HG03439 (cell line): ENCODE measurements at regions not wholly inside any gene's neighbourhood (a gene's known extent, or its start where the extent isn't known, plus 50 kb on each side); places are given as distances from the start of the nearest gene placed in this dataset.
"Not testable (repeated sequence)": the region's sequence is repeated elsewhere in the genome, so short reads cannot be mapped to it uniquely, and the experiment has no call there.

ENCODE experiments used
- ATAC-seq: cut with Tn5 transposase; IDR thresholded peaks from one replicate; pipeline ENCODE4 v1.9.1; 2021; ENCODE audit warnings: mild to moderate bottlenecking, moderate library complexity; ENCODE audit not compliant: unreplicated experiment

GRCh38 chrX:2574271-2574670, 73.5 kb upstream of the DHRSX start:
- ATAC-seq = no peak

DNA sequence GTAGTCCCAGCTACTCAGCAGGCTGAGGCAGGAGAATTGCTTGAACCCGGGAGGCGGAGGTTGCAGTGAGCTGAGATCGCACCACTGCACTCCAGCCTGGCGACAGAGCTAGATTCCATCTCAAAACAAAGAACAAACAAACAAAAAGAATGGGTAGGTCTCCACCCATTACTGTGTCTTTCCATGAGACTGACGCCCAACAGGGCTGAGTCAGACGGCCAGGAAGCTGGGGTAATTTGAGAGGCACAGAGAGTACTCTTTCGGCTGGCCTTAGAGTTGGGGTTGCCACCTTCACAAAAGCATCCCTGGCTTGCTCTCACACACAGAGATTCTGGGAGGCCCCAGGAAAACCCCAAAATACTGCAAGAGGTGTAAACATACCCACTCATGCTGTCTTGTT, 72.0 kb upstream of the DHRSX start:
- no peak for ATAC-seq

- no peak for ATAC-seq
These were observed 67.3 kb upstream of the DHRSX start for GRCh38 chrX:2568125-2568524.

DNA sequence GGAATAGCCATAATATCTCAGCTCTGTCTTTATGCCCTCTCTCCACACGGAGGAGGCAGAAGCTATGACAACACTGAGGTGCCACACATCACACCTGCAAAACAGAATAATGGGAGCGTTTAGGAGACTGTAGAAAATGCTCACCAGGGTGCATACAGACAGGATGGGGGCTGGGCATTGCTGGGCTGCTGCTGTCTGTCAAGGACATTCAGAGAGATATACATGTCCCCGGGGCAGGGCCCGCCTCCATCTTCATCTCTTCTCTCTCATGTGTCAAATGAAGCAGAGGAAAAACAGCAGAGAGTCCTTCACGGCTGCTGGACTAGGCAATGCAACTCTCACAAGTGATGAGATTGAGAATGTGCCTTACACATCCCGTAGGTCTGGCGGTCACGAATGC, 65.3 kb upstream of the DHRSX start:
- ATAC-seq = no peak

DNA sequence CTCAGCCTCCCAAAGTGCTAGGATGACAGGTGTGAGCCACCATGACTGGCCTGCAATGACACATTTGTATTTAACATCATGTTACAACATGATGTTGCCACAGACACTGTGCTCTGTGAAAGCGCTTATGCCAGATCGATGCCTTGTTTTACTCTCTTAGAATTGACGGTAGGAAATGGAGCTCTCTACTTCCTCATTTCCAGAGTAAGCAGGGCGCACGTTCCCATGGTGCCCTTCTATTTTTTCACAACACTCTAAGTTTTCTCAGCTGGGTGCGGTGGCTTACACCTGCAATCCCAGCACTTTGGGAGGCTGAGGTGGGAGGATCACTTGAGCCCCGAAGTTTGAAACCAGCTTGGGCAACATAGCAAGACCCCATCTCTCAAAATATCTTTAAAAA, 60.7 kb upstream of the DHRSX start:
- no peak for ATAC-seq

GRCh38 chrX:2559124-2559523, 58.3 kb upstream of the DHRSX start:
- ATAC-seq = no peak

DNA sequence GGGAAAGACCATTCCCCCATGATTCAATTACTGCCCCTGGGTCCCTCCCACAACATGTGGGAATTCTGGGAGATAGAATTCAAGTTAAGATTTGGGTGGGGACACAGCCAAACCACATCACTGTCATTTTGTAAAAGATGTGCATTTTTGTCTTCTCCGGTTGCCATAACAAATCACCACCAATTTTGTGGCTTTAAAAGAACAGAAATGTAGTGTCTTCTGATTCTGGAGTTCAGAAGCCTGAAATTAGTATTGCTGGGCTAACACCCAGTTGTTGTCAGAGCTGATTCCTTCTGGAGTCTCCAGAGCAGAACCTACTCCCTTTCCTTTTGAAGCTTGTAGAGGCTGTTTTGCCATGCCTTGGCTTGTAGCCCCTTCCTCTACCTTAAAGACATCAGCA, 54.1 kb upstream of the DHRSX start:
- no peak for ATAC-seq

- not testable (repeated sequence) for ATAC-seq
These were observed 53.3 kb upstream of the DHRSX start for GRCh38 chrX:2554066-2554465.

DNA sequence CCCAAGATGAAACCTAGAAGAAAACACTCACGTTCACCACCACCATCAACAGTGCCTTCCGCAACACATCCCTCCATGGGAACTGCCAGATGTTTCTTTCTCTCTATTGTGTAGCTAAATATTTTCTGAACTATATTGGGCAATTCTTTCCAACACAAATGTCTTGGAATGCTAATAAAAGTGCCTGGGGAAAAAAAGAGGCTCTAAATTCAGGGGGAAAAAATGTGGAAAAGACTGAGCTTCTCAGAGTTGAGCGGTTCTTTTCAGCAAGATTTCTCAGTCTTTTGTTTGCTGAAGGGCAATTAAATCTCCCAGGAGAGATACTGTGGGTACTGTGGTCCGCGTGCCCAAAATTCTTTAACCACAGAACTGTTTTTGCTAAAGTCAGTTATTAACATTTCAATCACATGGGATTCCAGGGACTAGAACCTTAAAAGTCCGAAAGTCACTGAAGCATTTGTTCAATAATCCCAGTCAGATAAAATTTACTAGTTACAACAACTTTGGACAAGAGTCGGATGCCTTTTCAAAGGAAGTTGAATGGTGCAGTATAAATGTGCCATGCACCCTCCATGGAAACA, 51.9 kb upstream of the DHRSX start:
- ATAC-seq = no peak

GRCh38 chrX:2550328-2551020, 49.7 kb upstream of the DHRSX start:
- ATAC-seq = no peak
